ENCODE measurements at regions not wholly inside any gene's neighbourhood (a gene's known extent, or its start where the extent isn't known, plus 50 kb on each side); places are given as distances from the start of the nearest gene placed in this dataset.
"Not testable (repeated sequence)": the region's sequence is repeated elsewhere in the genome, so short reads cannot be mapped to it uniquely, and the experiment has no call there.

- Mint-ChIP-seq H3K36me3 (ENCODE audit: low read depth) (no peaks in the 10 kb centered on the region), H3K4me3 (no peak overlapping the region), H3K27ac (no peak overlapping the region), H3K4me1 (ENCODE audit: low read depth) (no peaks in the 10 kb centered on the region), H3K9me3 (no peaks in the 10 kb centered on the region), H3K27me3 (peaks cover 8% of the 10 kb centered on the region)
These were observed 141.8 kb downstream of the YIPF5 start for GRCh38 chr5:144028636-144029035.

GRCh38 chr5:144030904-144031303, 139.6 kb downstream of the YIPF5 start:
- H3K27me3 Mint-ChIP-seq: peaks cover 8% of the 10 kb centered on the region

GRCh38 chr5:144032375-144032774, 138.1 kb downstream of the YIPF5 start:
- no peak overlapping the region for H3K27ac Mint-ChIP-seq
- no peaks in the 10 kb centered on the region for H3K9me3 Mint-ChIP-seq
- H3K36me3 Mint-ChIP-seq (ENCODE audit: low read depth): no peaks in the 10 kb centered on the region
- H3K27me3 Mint-ChIP-seq: peaks cover 12% of the 10 kb centered on the region
- H3K4me3 Mint-ChIP-seq: no peak overlapping the region
- no peaks in the 10 kb centered on the region for H3K4me1 Mint-ChIP-seq (ENCODE audit: low read depth)

More at GRCh38 chr5:144030904-144031303, 139.6 kb downstream of the YIPF5 start:
- no peaks in the 10 kb centered on the region for H3K4me1 Mint-ChIP-seq (ENCODE audit: low read depth)
- no peak overlapping the region for H3K27ac Mint-ChIP-seq
- no peak overlapping the region for H3K4me3 Mint-ChIP-seq
- H3K36me3 Mint-ChIP-seq (ENCODE audit: low read depth): no peaks in the 10 kb centered on the region
- no peaks in the 10 kb centered on the region for H3K9me3 Mint-ChIP-seq

- no peak overlapping the region for H3K27ac Mint-ChIP-seq
- H3K4me1 Mint-ChIP-seq (ENCODE audit: low read depth): no peaks in the 10 kb centered on the region
- peaks cover 7% of the 10 kb centered on the region for H3K27me3 Mint-ChIP-seq
- no peaks in the 10 kb centered on the region for H3K9me3 Mint-ChIP-seq
- H3K4me3 Mint-ChIP-seq: no peak overlapping the region
- no peaks in the 10 kb centered on the region for H3K36me3 Mint-ChIP-seq (ENCODE audit: low read depth)
These were observed 137.0 kb downstream of the YIPF5 start for GRCh38 chr5:144033486-144033885.

GRCh38 chr5:144035046-144035740, 135.3 kb downstream of the YIPF5 start:
- Mint-ChIP-seq H3K27me3 (peaks cover 4% of the 10 kb centered on the region), H3K4me1 (ENCODE audit: low read depth) (no peaks in the 10 kb centered on the region), H3K36me3 (ENCODE audit: low read depth) (no peaks in the 10 kb centered on the region), H3K27ac (no peak overlapping the region), H3K9me3 (no peaks in the 10 kb centered on the region), H3K4me3 (no peak overlapping the region)

- Mint-ChIP-seq H3K4me1 (ENCODE audit: low read depth) (no peaks in the 10 kb centered on the region), H3K4me3 (no peak overlapping the region), H3K27me3 (peaks cover 4% of the 10 kb centered on the region), H3K9me3 (no peaks in the 10 kb centered on the region), H3K27ac (no peak overlapping the region), H3K36me3 (ENCODE audit: low read depth) (no peaks in the 10 kb centered on the region)
These were observed 134.0 kb downstream of the YIPF5 start for GRCh38 chr5:144036476-144036875.

GRCh38 chr5:144040615-144041305, 129.7 kb downstream of the YIPF5 start:
- Mint-ChIP-seq H3K27ac (no peak overlapping the region), H3K4me1 (ENCODE audit: low read depth) (no peaks in the 10 kb centered on the region), H3K4me3 (no peak overlapping the region)

GRCh38 chr5:144042156-144042555, 128.3 kb downstream of the YIPF5 start:
- Mint-ChIP-seq H3K27ac (no peak overlapping the region), H3K4me3 (no peak overlapping the region), H3K27me3 (peaks cover 9% of the 10 kb centered on the region), H3K4me1 (ENCODE audit: low read depth) (no peaks in the 10 kb centered on the region), H3K9me3 (no peaks in the 10 kb centered on the region), H3K36me3 (ENCODE audit: low read depth) (no peaks in the 10 kb centered on the region)

More at GRCh38 chr5:144040615-144041305, 129.7 kb downstream of the YIPF5 start:
- Mint-ChIP-seq H3K9me3 (no peaks in the 10 kb centered on the region), H3K36me3 (ENCODE audit: low read depth) (no peaks in the 10 kb centered on the region), H3K27me3 (peaks cover 12% of the 10 kb centered on the region)

- Mint-ChIP-seq H3K27me3 (peaks cover 16% of the 10 kb centered on the region), H3K9me3 (no peaks in the 10 kb centered on the region), H3K4me1 (ENCODE audit: low read depth) (no peaks in the 10 kb centered on the region), H3K4me3 (no peak overlapping the region), H3K27ac (no peak overlapping the region), H3K36me3 (ENCODE audit: low read depth) (no peaks in the 10 kb centered on the region)
These were observed 122.1 kb downstream of the YIPF5 start for GRCh38 chr5:144048259-144048856.

GRCh38 chr5:144055391-144055790, 115.1 kb downstream of the YIPF5 start:
- peaks cover 24% of the 10 kb centered on the region for H3K27me3 Mint-ChIP-seq
- not testable (repeated sequence) for H3K27ac Mint-ChIP-seq; H3K9me3 Mint-ChIP-seq; H3K36me3 Mint-ChIP-seq (ENCODE audit: low read depth); H3K4me1 Mint-ChIP-seq (ENCODE audit: low read depth); H3K4me3 Mint-ChIP-seq

GRCh38 chr5:144060091-144060490, 110.4 kb downstream of the YIPF5 start:
- H3K4me3 Mint-ChIP-seq; H3K4me1 Mint-ChIP-seq (ENCODE audit: low read depth); H3K36me3 Mint-ChIP-seq (ENCODE audit: low read depth); H3K27ac Mint-ChIP-seq; H3K9me3 Mint-ChIP-seq; H3K27me3 Mint-ChIP-seq: not testable (repeated sequence)

- Mint-ChIP-seq H3K9me3 (peaks cover 3% of the 10 kb centered on the region), H3K4me1 (ENCODE audit: low read depth) (no peaks in the 10 kb centered on the region), H3K4me3 (no peak overlapping the region), H3K27ac (no peak overlapping the region), H3K36me3 (ENCODE audit: low read depth) (no peaks in the 10 kb centered on the region), H3K27me3 (peaks cover 8% of the 10 kb centered on the region)
These were observed 109.9 kb downstream of the YIPF5 start for GRCh38 chr5:144060598-144060997.

- H3K27ac Mint-ChIP-seq: no peak overlapping the region
- H3K27me3 Mint-ChIP-seq: peaks cover 3% of the 10 kb centered on the region
- H3K36me3 Mint-ChIP-seq (ENCODE audit: low read depth): no peaks in the 10 kb centered on the region
- peaks cover 1% of the 10 kb centered on the region for H3K9me3 Mint-ChIP-seq
- no peak overlapping the region for H3K4me3 Mint-ChIP-seq
- H3K4me1 Mint-ChIP-seq (ENCODE audit: low read depth): no peaks in the 10 kb centered on the region
These were observed 104.7 kb downstream of the YIPF5 start for GRCh38 chr5:144065786-144066185.

- no peaks in the 10 kb centered on the region for H3K36me3 Mint-ChIP-seq (ENCODE audit: low read depth)
- H3K9me3 Mint-ChIP-seq: peaks cover 4% of the 10 kb centered on the region
- peaks cover 28% of the 10 kb centered on the region for H3K27me3 Mint-ChIP-seq
- no peak overlapping the region for H3K27ac Mint-ChIP-seq
- no peaks in the 10 kb centered on the region for H3K4me1 Mint-ChIP-seq (ENCODE audit: low read depth)
- H3K4me3 Mint-ChIP-seq: no peak overlapping the region
These were observed 97.9 kb downstream of the YIPF5 start for GRCh38 chr5:144072518-144072927.

- H3K27me3 Mint-ChIP-seq: peaks cover 38% of the 10 kb centered on the region
- H3K36me3 Mint-ChIP-seq (ENCODE audit: low read depth): no peaks in the 10 kb centered on the region
- H3K4me1 Mint-ChIP-seq (ENCODE audit: low read depth): no peaks in the 10 kb centered on the region
- H3K4me3 Mint-ChIP-seq: no peak overlapping the region
- peaks cover 11% of the 10 kb centered on the region for H3K9me3 Mint-ChIP-seq
- no peak overlapping the region for H3K27ac Mint-ChIP-seq
These were observed 93.9 kb downstream of the YIPF5 start for GRCh38 chr5:144076521-144077083.
